CD14-positive monocyte (primary cell): ENCODE measurements at regions not wholly inside any gene's neighbourhood (a gene's known extent, or its start where the extent isn't known, plus 50 kb on each side); places are given as distances from the start of the nearest gene placed in this dataset.

Experiments used
- DNase-seq, 3 donors: peaks; one replicate each; pipeline ENCODE4 v3.0.0-alpha.2; 2011 to 2022
- H2AFZ ChIP-seq: 2 replicates; pipeline ENCODE4 v1.6.0; 2012; ENCODE audit warnings: mild to moderate bottlenecking, low read depth, low read length, inconsistent platforms; ENCODE audit not compliant: insufficient read depth, poor library complexity, severe bottlenecking
- H3K27ac ChIP-seq, 2 donors: 1 replicate in 1 of 2; 2 replicates in 1 of 2; pipeline ENCODE4 v1.5.1; 2012 to 2013; ENCODE audit warnings: low read length in 2 of 2, control low read depth in 1 of 2, inconsistent platforms in 1 of 2, low read depth in 1 of 2, mild to moderate bottlenecking in 1 of 2
- H3K27me3 ChIP-seq, 2 donors: one replicate each; pipeline versions ENCODE4 v1.6.0 to v1.6.1; 2011 to 2013; ENCODE audit warnings: low read length in 2 of 2; ENCODE audit not compliant: control insufficient read depth in 2 of 2, insufficient read depth in 2 of 2
- H3K36me3 ChIP-seq, 2 donors: replicated peaks in 1 of 2; 1 replicate in 1 of 2; 2 replicates in 1 of 2; pipeline versions ENCODE4 v1.5.1 to v1.6.1; 2012 to 2013; ENCODE audit warnings: low read length in 2 of 2, control low read depth in 1 of 2, inconsistent platforms in 1 of 2, mild to moderate bottlenecking in 1 of 2; ENCODE audit not compliant: insufficient read depth in 2 of 2, control insufficient read depth in 1 of 2
- H3K4me1 ChIP-seq, 2 donors: 1 replicate in 1 of 2; 2 replicates in 1 of 2; pipeline versions ENCODE4 v1.5.1 to v1.6.1; 2012 to 2013; ENCODE audit warnings: low read length in 2 of 2, control low read depth in 1 of 2, inconsistent platforms in 1 of 2, mild to moderate bottlenecking in 1 of 2, moderate library complexity in 1 of 2; ENCODE audit not compliant: insufficient read depth in 2 of 2, control insufficient read depth in 1 of 2
- H3K4me2 ChIP-seq: replicated peaks from 2 replicates; pipeline ENCODE3; 2012; ENCODE audit warnings: low read length, moderate library complexity, mild to moderate bottlenecking; ENCODE audit not compliant: poor library complexity, severe bottlenecking; ENCODE audit errors: extremely low read depth
- H3K4me3 ChIP-seq, 3 experiments: fragments of 200-600 bp in 1 of 3; sonication (generic) in 1 of 3; replicated peaks in 1 of 3; 1 replicate in 2 of 3; 2 replicates in 1 of 3; pipeline ENCODE4 v1.5.1; 2011 to 2013; ENCODE audit warnings: low read length in 3 of 3, mild to moderate bottlenecking in 3 of 3, control low read depth in 2 of 3, low read depth in 2 of 3, inconsistent platforms in 1 of 3, moderate library complexity in 1 of 3
- H3K79me2 ChIP-seq: 2 replicates; pipeline ENCODE4 v1.6.0; 2012; ENCODE audit warnings: mild to moderate bottlenecking, control low read depth, inconsistent platforms, low read length, moderate library complexity; ENCODE audit not compliant: insufficient read depth
- H3K9ac ChIP-seq: 2 replicates; pipeline ENCODE4 v1.6.0; 2017; ENCODE audit warnings: low read length, mild to moderate bottlenecking; ENCODE audit not compliant: insufficient read depth, poor library complexity, severe bottlenecking
- H3K9me3 ChIP-seq, 2 donors: replicated peaks in 1 of 2; 1 replicate in 1 of 2; 2 replicates in 1 of 2; pipeline versions ENCODE4 v1.5.1 to v1.6.1; 2012 to 2013; ENCODE audit warnings: low read length in 2 of 2, control low read depth in 1 of 2; ENCODE audit not compliant: control insufficient read depth in 1 of 2, insufficient read depth in 1 of 2
- H4K20me1 ChIP-seq: 2 replicates; pipeline ENCODE4 v1.6.0; 2012; ENCODE audit warnings: mild to moderate bottlenecking, low read length, control low read depth, moderate library complexity; ENCODE audit not compliant: insufficient read depth
- H3K27ac Mint-ChIP-seq, 7 donors: one replicate each; pipeline ENCODE4 v1.8.0; 2020; ENCODE audit warnings: mild to moderate bottlenecking in 7 of 7, mixed read lengths in 7 of 7, moderate library complexity in 6 of 7, inconsistent platforms in 2 of 7
- H3K27me3 Mint-ChIP-seq, 3 donors: one replicate each; pipeline ENCODE4 v1.8.0; 2021 to 2022; ENCODE audit warnings: low read depth in 3 of 3, mild to moderate bottlenecking in 3 of 3, mixed read lengths in 3 of 3, moderate library complexity in 3 of 3, inconsistent platforms in 1 of 3
- H3K36me3 Mint-ChIP-seq, 2 donors: one replicate each; pipeline ENCODE4 v1.8.0; 2020; ENCODE audit warnings: mixed read lengths in 2 of 2, inconsistent platforms in 1 of 2, mild to moderate bottlenecking in 1 of 2
- H3K4me1 Mint-ChIP-seq: one replicate; pipeline ENCODE4 v1.8.0; 2020; ENCODE audit warnings: mild to moderate bottlenecking, mixed read lengths
- H3K4me3 Mint-ChIP-seq, 2 donors: one replicate each; pipeline ENCODE4 v1.8.0; 2020; ENCODE audit warnings: mild to moderate bottlenecking in 2 of 2, mixed read lengths in 2 of 2, moderate library complexity in 1 of 2
- H3K9me3 Mint-ChIP-seq, 7 donors: one replicate each; pipeline ENCODE4 v1.8.0; 2020 to 2022; ENCODE audit warnings: mixed read lengths in 7 of 7, mild to moderate bottlenecking in 6 of 7, moderate library complexity in 6 of 7, inconsistent platforms in 2 of 7
- CTCF ChIP-seq: fragments of 200-600 bp; IDR thresholded peaks from one replicate; pipeline ENCODE4 v1.8.0; 2022; ENCODE audit warnings: antibody characterized with exemption, mild to moderate bottlenecking
- WGBS: methylation state at CpG from one replicate; pipeline ENCODE4 v1.1.5; 2013; ENCODE audit warnings: missing lambda C conversion rate; ENCODE audit not compliant: insufficient coverage; 5-methylcytosine and 5-hydroxymethylcytosine counted together
- intact Hi-C, 2 donors: fragments of 100-400 bp; cut with micrococcal nuclease; formaldehyde crosslinking; loops; one replicate each; pipeline versions ENCODE4 v1.15.0 to v1.15.1; 2023

- TF ChIP-seq CTCF = no peak
- no peak overlapping the region for H3K27ac Mint-ChIP-seq
- no peak overlapping the region for H3K9ac ChIP-seq
- H3K9me3 Mint-ChIP-seq = peaks cover 8 to 22% (median 15%) of the 10 kb centered on the region in 7 donors
- H3K27me3 ChIP-seq = no peaks in the 10 kb centered on the region
- intact Hi-C loops = no loop called here
- WGBS = 97% methylated on average over 11 of the region's 15 CpGs
- no peaks in the 10 kb centered on the region for H4K20me1 ChIP-seq
- H3K4me1 ChIP-seq = no peaks in the 10 kb centered on the region
- no peak for DNase-seq
- peaks cover 0 to 5% (median 0%) of the 10 kb centered on the region in 3 donors for H3K27me3 Mint-ChIP-seq
- peaks cover 0 to 16% of the 10 kb centered on the region in 2 donors for H3K9me3 ChIP-seq
- H2AFZ ChIP-seq = no peak overlapping the region
- no peak overlapping the region for H3K4me2 ChIP-seq
- no peaks in the 10 kb centered on the region for H3K36me3 Mint-ChIP-seq
- H3K27ac ChIP-seq = no peak overlapping the region
- H3K79me2 ChIP-seq = no peaks in the 10 kb centered on the region
- H3K4me3 Mint-ChIP-seq = no peak overlapping the region
- no peak overlapping the region for H3K4me3 ChIP-seq
- no peaks in the 10 kb centered on the region for H3K36me3 ChIP-seq
- H3K4me1 Mint-ChIP-seq = no peaks in the 10 kb centered on the region
These were observed 100.5 kb upstream of the RFLNA start for GRCh38 chr12:124194264-124194892.

- Histone ChIP-seq H3K4me2 (no peak overlapping the region), H3K9me3 (peaks cover 0 to 16% of the 10 kb centered on the region in 2 donors), H3K4me3 (no peak overlapping the region), H4K20me1 (no peaks in the 10 kb centered on the region), H3K4me1 (no peaks in the 10 kb centered on the region), H3K36me3 (no peaks in the 10 kb centered on the region), H3K9ac (no peak overlapping the region), H3K79me2 (no peaks in the 10 kb centered on the region), H3K27me3 (no peaks in the 10 kb centered on the region), H3K27ac (no peak overlapping the region), H2AFZ (no peak overlapping the region)
- no peak for TF ChIP-seq CTCF
- Mint-ChIP-seq H3K27ac (peak overlapping the region in 1 of 7 donors; percentile 54), H3K36me3 (no peaks in the 10 kb centered on the region), H3K4me1 (no peaks in the 10 kb centered on the region), H3K9me3 (peaks cover 8 to 24% (median 15%) of the 10 kb centered on the region in 7 donors), H3K27me3 (peaks cover 0 to 5% (median 2%) of the 10 kb centered on the region in 3 donors), H3K4me3 (no peak overlapping the region)
- intact Hi-C loops = no loop called here
- WGBS = 95% methylated on average over 15 of the region's 18 CpGs
- no peak for DNase-seq
These were observed 99.9 kb upstream of the RFLNA start for GRCh38 chr12:124194893-124195566.
